GM18858 (cell line): ENCODE measurements at regions not wholly inside any gene's neighbourhood (a gene's known extent, or its start where the extent isn't known, plus 50 kb on each side); places are given as distances from the start of the nearest gene placed in this dataset.

Source experiments
- ATAC-seq: cut with Tn5 transposase; IDR thresholded peaks from one replicate; pipeline ENCODE4 v1.9.1; 2021; ENCODE audit not compliant: unreplicated experiment

GRCh38 chr2:81703831-81704230 lies 1399.3 kb upstream of the LRRTM1 start:
- ATAC-seq = no peak

GRCh38 chr2:81692566-81692965 lies 1388.0 kb upstream of the LRRTM1 start:
- no peak for ATAC-seq

GRCh38 chr2:81675641-81676040 lies 1371.1 kb upstream of the LRRTM1 start:
- no peak for ATAC-seq

- no peak for ATAC-seq
These were observed 1368.4 kb upstream of the LRRTM1 start for GRCh38 chr2:81672923-81673322.

- ATAC-seq = no peak
These were observed 1368.0 kb upstream of the LRRTM1 start for GRCh38 chr2:81672516-81672915.

- no peak for ATAC-seq
These were observed 1366.3 kb upstream of the LRRTM1 start for GRCh38 chr2:81670885-81671284.

- no peak for ATAC-seq
These were observed 1356.5 kb upstream of the LRRTM1 start for GRCh38 chr2:81661081-81661480.

- no peak for ATAC-seq
These were observed 1353.7 kb upstream of the LRRTM1 start for GRCh38 chr2:81658227-81658626.

GRCh38 chr2:81650048-81650971 lies 1345.8 kb upstream of the LRRTM1 start:
- ATAC-seq = no peak

GRCh38 chr2:81648806-81649205 lies 1344.3 kb upstream of the LRRTM1 start:
- ATAC-seq = no peak

GRCh38 chr2:81648370-81648769 lies 1343.8 kb upstream of the LRRTM1 start:
- no peak for ATAC-seq

- no peak for ATAC-seq
These were observed 1343.2 kb upstream of the LRRTM1 start for GRCh38 chr2:81647715-81648230.

GRCh38 chr2:81645745-81646301 lies 1341.3 kb upstream of the LRRTM1 start:
- no peak for ATAC-seq

- no peak for ATAC-seq
These were observed 1339.6 kb upstream of the LRRTM1 start for GRCh38 chr2:81644189-81644588.

- no peak for ATAC-seq
These were observed 1320.3 kb upstream of the LRRTM1 start for GRCh38 chr2:81624825-81625224.

- ATAC-seq = no peak
These were observed 1295.5 kb upstream of the LRRTM1 start for GRCh38 chr2:81600088-81600487.

- no peak for ATAC-seq
These were observed 1293.9 kb upstream of the LRRTM1 start for GRCh38 chr2:81598453-81598852.

GRCh38 chr2:81589406-81589805 lies 1284.9 kb upstream of the LRRTM1 start:
- no peak for ATAC-seq

GRCh38 chr2:81583311-81584108 lies 1279.0 kb upstream of the LRRTM1 start:
- no peak for ATAC-seq

GRCh38 chr2:81576713-81577112 lies 1272.2 kb upstream of the LRRTM1 start:
- no peak for ATAC-seq

GRCh38 chr2:81551040-81551634 lies 1246.6 kb upstream of the LRRTM1 start:
- no peak for ATAC-seq
